Heart left ventricle (tissue), 16 donors: ENCODE measurements at regions not wholly inside any gene's neighbourhood (a gene's known extent, or its start where the extent isn't known, plus 50 kb on each side); places are given as distances from the start of the nearest gene placed in this dataset.

Source experiments
- ATAC-seq, 4 donors: fragments of 200-7000 bp; cut with Tn5 transposase; one replicate each; pipeline ENCODE4 v1.9.1; 2020 to 2022; ENCODE audit warnings: moderate library complexity in 4 of 4, mild to moderate bottlenecking in 3 of 4, moderate number of reproducible peaks in 1 of 4
- DNase-seq, 5 donors: peaks; one replicate each; pipeline ENCODE4 v3.0.0-alpha.2; 2020
- H3K27ac ChIP-seq, 12 donors: fragments of 200-600 bp; sonication (generic) in 4 of 12; one replicate each; pipeline versions ENCODE4 v1.5.0 to v1.8.0; 2016 to 2022; ENCODE audit warnings: mild to moderate bottlenecking in 2 of 12
- H3K27me3 ChIP-seq, 9 donors: fragments of 200-600 bp; sonication (generic) in 2 of 9; one replicate each; pipeline versions ENCODE4 v1.5.1 to v1.8.0; 2016 to 2022; ENCODE audit warnings: mild to moderate bottlenecking in 3 of 9
- H3K36me3 ChIP-seq, 9 donors: fragments of 200-600 bp; sonication (generic) in 2 of 9; one replicate each; pipeline versions ENCODE4 v1.5.0 to v1.8.0; 2018 to 2022; ENCODE audit warnings: mild to moderate bottlenecking in 2 of 9
- H3K4me1 ChIP-seq, 12 donors: fragments of 200-600 bp; sonication (generic) in 4 of 12; one replicate each; pipeline versions ENCODE4 v1.5.0 to v1.8.0; 2016 to 2022; ENCODE audit warnings: mild to moderate bottlenecking in 3 of 12
- H3K4me3 ChIP-seq, 12 donors: fragments of 200-600 bp; sonication (generic) in 4 of 12; one replicate each; pipeline versions ENCODE4 v1.5.0 to v1.8.0; 2017 to 2022; ENCODE audit warnings: mild to moderate bottlenecking in 9 of 12, moderate library complexity in 4 of 12
- H3K9me3 ChIP-seq, 12 donors: fragments of 200-600 bp; sonication (generic) in 4 of 12; one replicate each; pipeline versions ENCODE4 v1.5.0 to v1.8.0; 2016 to 2022; ENCODE audit warnings: mild to moderate bottlenecking in 1 of 12
- POLR2A ChIP-seq, 2 donors: fragments of 450-650 bp; IDR thresholded peaks; one replicate each; pipeline ENCODE4 v1.6.1; 2017; ENCODE audit warnings: antibody characterized with exemption in 2 of 2, mild to moderate bottlenecking in 2 of 2, moderate library complexity in 2 of 2
- WGBS, 4 donors: extraction: QIAGEN DNeasy Blood & Tissue Kit in 2 of 4; methylation state at CpG; one replicate each; pipeline versions ENCODE4 v1.1.5 to v1.1.7; 2013 to 2018; 5-methylcytosine and 5-hydroxymethylcytosine counted together
- intact Hi-C, 10 donors: fragments of 100-400 bp; cut with DNase I; formaldehyde crosslinking; loops; one replicate each; pipeline versions ENCODE4 v1.11.1 to v1.14.2; 2022
- TF ChIP-seq, protein P1 (sequence below), 12 donors: fragments of 200-600 bp; sonication (generic) in 4 of 12; IDR thresholded peaks; one replicate each; pipeline versions ENCODE4 v1.5.0 to v1.8.0; 2018 to 2022; ENCODE audit warnings: antibody characterized with exemption in 12 of 12, mild to moderate bottlenecking in 5 of 12
- donor health status: ischemic (EF 13 %, LVEDD 7.1; RV severe dilation, severe dysfunction).
- donor health status: healthy with polysubstance abuse.
- donor health status: DM: no; HTN: yes; CAD: no.
- donor health status: DM: no; HTN: no; CAD: no.
- donor health status: ischemic (EF 25% LVEDD 6.9; RV normal size, moderate dysfunction).
- donor health status: ischemic (EF 25% LVEDD 5.7; RV mildly dilated, moderate dysfunction).
- donor health status: healthy.
- donor health status: DM: yes; HTN: yes; CAD: no.
- donor health status: ischemic (EF 35%, LVEDD 5.7; RV mildly dilated, moderate dysfunction).
- donor health status: nonischemic (EF 11% LVEDD 7.7; RV severe dilation, severe dysfunction).
- donor health status: DM: yes; HTN: yes; CAD: no.
- donor health status: PGD.
- donor health status: ischemic (EF 29% LVEDD 5.4; RV normal size, mild dysfunction).
- donor health status: nonischemic (EF 23%, LVEDD 6.1; RV moderate dilation, normal function).

DNA sequence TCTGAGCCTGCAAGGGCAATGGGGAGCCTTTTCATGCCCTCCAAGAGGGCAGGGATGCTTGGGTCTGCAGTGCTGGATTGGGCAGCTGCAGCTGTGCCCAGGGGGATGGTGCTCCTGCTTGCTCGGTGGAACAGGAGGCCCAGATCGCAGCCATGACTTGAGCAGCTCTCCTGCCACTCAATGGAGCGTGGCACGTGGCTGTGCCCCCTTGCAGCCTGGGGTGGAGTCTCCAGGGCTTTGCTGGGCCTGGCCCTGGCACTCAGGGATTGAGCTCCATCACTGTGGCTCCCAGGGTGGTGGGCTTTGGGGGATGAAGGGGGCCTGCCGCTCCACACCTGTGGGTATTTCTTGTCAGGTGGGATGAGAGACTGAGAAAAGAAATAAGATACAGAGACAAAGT is 53.4 kb upstream of the IBSP start:
- no peaks in the 10 kb centered on the region for H3K27me3 ChIP-seq
- 89 to 97% (median 89%) methylated on average over 2 to 5 of the region's 5 CpGs for WGBS, 4 donors
- no peak for ATAC-seq
- no peak overlapping the region for H3K27ac ChIP-seq
- TF ChIP-seq, protein P1, sequence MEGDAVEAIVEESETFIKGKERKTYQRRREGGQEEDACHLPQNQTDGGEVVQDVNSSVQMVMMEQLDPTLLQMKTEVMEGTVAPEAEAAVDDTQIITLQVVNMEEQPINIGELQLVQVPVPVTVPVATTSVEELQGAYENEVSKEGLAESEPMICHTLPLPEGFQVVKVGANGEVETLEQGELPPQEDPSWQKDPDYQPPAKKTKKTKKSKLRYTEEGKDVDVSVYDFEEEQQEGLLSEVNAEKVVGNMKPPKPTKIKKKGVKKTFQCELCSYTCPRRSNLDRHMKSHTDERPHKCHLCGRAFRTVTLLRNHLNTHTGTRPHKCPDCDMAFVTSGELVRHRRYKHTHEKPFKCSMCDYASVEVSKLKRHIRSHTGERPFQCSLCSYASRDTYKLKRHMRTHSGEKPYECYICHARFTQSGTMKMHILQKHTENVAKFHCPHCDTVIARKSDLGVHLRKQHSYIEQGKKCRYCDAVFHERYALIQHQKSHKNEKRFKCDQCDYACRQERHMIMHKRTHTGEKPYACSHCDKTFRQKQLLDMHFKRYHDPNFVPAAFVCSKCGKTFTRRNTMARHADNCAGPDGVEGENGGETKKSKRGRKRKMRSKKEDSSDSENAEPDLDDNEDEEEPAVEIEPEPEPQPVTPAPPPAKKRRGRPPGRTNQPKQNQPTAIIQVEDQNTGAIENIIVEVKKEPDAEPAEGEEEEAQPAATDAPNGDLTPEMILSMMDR (IDR thresholded peaks at IDR 0.05): no peak
- no peak for TF ChIP-seq POLR2A (IDR thresholded peaks at IDR 0.05)
- H3K36me3 ChIP-seq: no peaks in the 10 kb centered on the region
- no peak for DNase-seq
- H3K9me3 ChIP-seq: peaks cover 0 to 6% (median 0%) of the 10 kb centered on the region in 12 donors
- no peaks in the 10 kb centered on the region for H3K4me1 ChIP-seq
- intact Hi-C loops: no loop called here
- H3K4me3 ChIP-seq: no peak overlapping the region
